DND-41 (cell line): ENCODE measurements at regions not wholly inside any gene's neighbourhood (a gene's known extent, or its start where the extent isn't known, plus 50 kb on each side); places are given as distances from the start of the nearest gene placed in this dataset.

Experiments used
- ATAC-seq: fragments of 200-7000 bp; cut with Tn5 transposase; 3 replicates; pipeline ENCODE4 v1.9.1; 2021; ENCODE audit warnings: low read depth; ENCODE audit not compliant: insufficient read depth
- DNase-seq: peaks from one replicate; pipeline ENCODE4 v3.0.0-alpha.2; 2020
- H2AFZ ChIP-seq: 2 replicates; pipeline ENCODE4 v1.6.0; 2012; ENCODE audit warnings: low read depth, low read length
- H3K27ac ChIP-seq: 2 replicates; pipeline ENCODE4 v1.5.1; 2012; ENCODE audit warnings: low read length, inconsistent platforms
- H3K27me3 ChIP-seq: fragments of 200-600 bp; sonication (generic); 2 replicates; pipeline ENCODE4 v1.6.0; 2012; ENCODE audit warnings: low read length, mild to moderate bottlenecking, inconsistent platforms; ENCODE audit not compliant: insufficient read depth, poor library complexity
- H3K36me3 ChIP-seq: 2 replicates; pipeline ENCODE4 v1.5.1; 2012; ENCODE audit warnings: low read length, inconsistent platforms; ENCODE audit not compliant: insufficient read depth
- H3K4me1 ChIP-seq: 2 replicates; pipeline ENCODE4 v1.5.1; 2012; ENCODE audit warnings: mild to moderate bottlenecking, low read length; ENCODE audit not compliant: insufficient read depth
- H3K4me2 ChIP-seq: 2 replicates; pipeline ENCODE4 v1.6.0; 2012; ENCODE audit warnings: mild to moderate bottlenecking, moderate library complexity, low read length, inconsistent platforms; ENCODE audit not compliant: insufficient read depth
- H3K4me3 ChIP-seq, 2 experiments: fragments of 200-600 bp in 1 of 2; shearing (Covaris generic) in 1 of 2; 2 replicates each; pipeline ENCODE4 v1.5.1; 2012 to 2016; ENCODE audit warnings: inconsistent platforms in 2 of 2, low read length in 2 of 2, mild to moderate bottlenecking in 2 of 2, low read depth in 1 of 2, moderate library complexity in 1 of 2
- H3K79me2 ChIP-seq: 2 replicates; pipeline ENCODE4 v1.6.0; 2012; ENCODE audit warnings: low read length, inconsistent platforms; ENCODE audit not compliant: insufficient read depth
- H3K9ac ChIP-seq: 2 replicates; pipeline ENCODE4 v1.6.0; 2012; ENCODE audit warnings: low read depth, mild to moderate bottlenecking, inconsistent platforms, low read length, moderate library complexity
- H3K9me3 ChIP-seq: 2 replicates; pipeline ENCODE4 v1.5.1; 2012; ENCODE audit warnings: low read length, moderate library complexity, mild to moderate bottlenecking, inconsistent platforms; ENCODE audit not compliant: insufficient read depth, severe bottlenecking
- H4K20me1 ChIP-seq: 2 replicates; pipeline ENCODE4 v1.6.0; 2012; ENCODE audit warnings: low read length; ENCODE audit not compliant: insufficient read depth
- EZH2 ChIP-seq: IDR thresholded peaks from 3 replicates; pipeline ENCODE4 v1.6.1; 2012; ENCODE audit warnings: borderline replicate concordance, low read depth, mild to moderate bottlenecking, moderate library complexity, low read length, inconsistent platforms; ENCODE audit not compliant: severe bottlenecking
- TF ChIP-seq, protein P1 (sequence below): IDR thresholded peaks from 2 replicates; pipeline ENCODE4 v1.5.1; 2012; ENCODE audit warnings: borderline replicate concordance, low read length, moderate library complexity, mild to moderate bottlenecking; ENCODE audit not compliant: poor library complexity, severe bottlenecking; ENCODE audit errors: extremely low read depth

DNA sequence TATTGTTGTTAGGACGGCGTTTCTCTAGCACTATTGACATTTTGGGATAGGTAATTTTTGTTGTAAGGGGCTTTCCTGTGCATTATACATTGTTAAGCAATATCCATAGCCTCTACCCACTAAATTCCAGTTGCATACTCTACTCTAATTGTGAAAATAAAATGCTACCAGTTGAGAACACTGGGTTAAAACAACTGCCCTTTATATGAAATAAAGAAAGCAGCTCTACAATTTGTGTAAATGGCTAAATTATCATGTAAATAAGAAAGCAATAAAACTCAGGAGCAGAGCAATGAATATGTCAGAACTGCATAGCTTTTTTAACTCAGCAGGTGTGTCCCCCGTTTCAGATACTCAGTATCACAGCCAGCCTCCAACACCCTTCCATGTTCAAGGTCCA, 812.7 kb upstream of the NRXN1 start:
- Histone ChIP-seq H3K9me3 (no peaks in the 10 kb centered on the region), H3K4me2 (no peak overlapping the region), H3K27ac (no peak overlapping the region), H4K20me1 (no peaks in the 10 kb centered on the region), H3K4me3 (no peak overlapping the region), H3K9ac (no peak overlapping the region), H3K79me2 (no peaks in the 10 kb centered on the region), H3K4me1 (no peaks in the 10 kb centered on the region), H3K36me3 (no peaks in the 10 kb centered on the region), H2AFZ (no peak overlapping the region), H3K27me3 (no peaks in the 10 kb centered on the region)
- no peak for DNase-seq
- TF ChIP-seq, protein P1, sequence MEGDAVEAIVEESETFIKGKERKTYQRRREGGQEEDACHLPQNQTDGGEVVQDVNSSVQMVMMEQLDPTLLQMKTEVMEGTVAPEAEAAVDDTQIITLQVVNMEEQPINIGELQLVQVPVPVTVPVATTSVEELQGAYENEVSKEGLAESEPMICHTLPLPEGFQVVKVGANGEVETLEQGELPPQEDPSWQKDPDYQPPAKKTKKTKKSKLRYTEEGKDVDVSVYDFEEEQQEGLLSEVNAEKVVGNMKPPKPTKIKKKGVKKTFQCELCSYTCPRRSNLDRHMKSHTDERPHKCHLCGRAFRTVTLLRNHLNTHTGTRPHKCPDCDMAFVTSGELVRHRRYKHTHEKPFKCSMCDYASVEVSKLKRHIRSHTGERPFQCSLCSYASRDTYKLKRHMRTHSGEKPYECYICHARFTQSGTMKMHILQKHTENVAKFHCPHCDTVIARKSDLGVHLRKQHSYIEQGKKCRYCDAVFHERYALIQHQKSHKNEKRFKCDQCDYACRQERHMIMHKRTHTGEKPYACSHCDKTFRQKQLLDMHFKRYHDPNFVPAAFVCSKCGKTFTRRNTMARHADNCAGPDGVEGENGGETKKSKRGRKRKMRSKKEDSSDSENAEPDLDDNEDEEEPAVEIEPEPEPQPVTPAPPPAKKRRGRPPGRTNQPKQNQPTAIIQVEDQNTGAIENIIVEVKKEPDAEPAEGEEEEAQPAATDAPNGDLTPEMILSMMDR, result no peak
- no peak for TF ChIP-seq EZH2
- no peak for ATAC-seq

DNA sequence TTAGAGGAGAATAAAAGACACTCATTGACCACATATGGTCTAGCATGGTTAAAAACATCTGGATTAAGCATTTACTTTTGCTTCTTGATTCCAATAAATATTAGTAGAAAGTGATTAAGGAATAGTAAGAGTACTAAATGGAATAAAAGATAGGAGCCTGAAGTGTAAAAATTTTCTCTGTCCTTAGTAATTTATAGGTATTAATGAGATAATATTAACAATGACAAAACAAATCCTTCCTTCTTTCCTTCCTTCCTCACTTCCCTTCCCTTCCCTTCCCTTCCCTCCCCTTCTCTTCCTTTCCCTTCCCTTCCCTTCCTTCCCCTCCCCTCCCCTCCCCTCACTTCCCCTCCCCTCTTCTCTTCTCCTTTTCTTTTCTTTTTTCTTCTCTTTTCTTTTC, 797.5 kb upstream of the NRXN1 start:
- H4K20me1 ChIP-seq, result no peaks in the 10 kb centered on the region
- no peaks in the 10 kb centered on the region for H3K27me3 ChIP-seq
- no peak overlapping the region for H3K9ac ChIP-seq
- H3K79me2 ChIP-seq, result no peaks in the 10 kb centered on the region
- no peak for DNase-seq
- H3K36me3 ChIP-seq, result no peaks in the 10 kb centered on the region
- H3K27ac ChIP-seq, result no peak overlapping the region
- no peak overlapping the region for H3K4me2 ChIP-seq
- H3K9me3 ChIP-seq, result no peaks in the 10 kb centered on the region
- no peaks in the 10 kb centered on the region for H3K4me1 ChIP-seq
- H3K4me3 ChIP-seq, result no peak overlapping the region
- no peak for TF ChIP-seq EZH2
- TF ChIP-seq, protein P1, result no peak
- no peak for ATAC-seq
- no peak overlapping the region for H2AFZ ChIP-seq

DNA sequence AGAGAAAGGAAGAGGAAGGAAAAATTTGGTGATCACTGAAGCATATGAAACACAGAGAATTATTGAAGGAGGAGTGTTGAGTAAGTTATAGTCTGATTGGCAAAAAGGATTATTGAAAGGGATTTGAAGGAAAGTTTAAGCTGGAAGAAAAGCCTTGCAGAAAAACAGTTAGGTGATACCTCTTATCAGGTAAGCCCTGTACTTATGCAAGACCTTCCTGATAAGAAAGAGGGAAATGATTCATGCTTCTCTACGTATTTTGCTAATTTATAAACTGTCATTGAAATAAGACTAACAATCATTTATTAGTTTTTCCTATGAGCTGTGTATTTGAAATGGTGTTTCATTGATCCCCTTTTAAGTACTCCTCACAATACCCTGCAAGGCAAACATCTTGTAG, 793.9 kb upstream of the NRXN1 start:
- DNase-seq (no peak), ATAC-seq (no peak)
- no peaks in the 10 kb centered on the region for H3K4me1 ChIP-seq
- no peaks in the 10 kb centered on the region for H4K20me1 ChIP-seq
- H2AFZ ChIP-seq, result no peak overlapping the region
- H3K27me3 ChIP-seq, result no peaks in the 10 kb centered on the region
- no peak overlapping the region for H3K27ac ChIP-seq
- TF ChIP-seq, protein P1, result no peak
- no peak for TF ChIP-seq EZH2
- H3K4me2 ChIP-seq, result no peak overlapping the region
- no peaks in the 10 kb centered on the region for H3K79me2 ChIP-seq
- no peaks in the 10 kb centered on the region for H3K9me3 ChIP-seq
- no peak overlapping the region for H3K9ac ChIP-seq
- H3K36me3 ChIP-seq, result no peaks in the 10 kb centered on the region
- no peak overlapping the region for H3K4me3 ChIP-seq

DNA sequence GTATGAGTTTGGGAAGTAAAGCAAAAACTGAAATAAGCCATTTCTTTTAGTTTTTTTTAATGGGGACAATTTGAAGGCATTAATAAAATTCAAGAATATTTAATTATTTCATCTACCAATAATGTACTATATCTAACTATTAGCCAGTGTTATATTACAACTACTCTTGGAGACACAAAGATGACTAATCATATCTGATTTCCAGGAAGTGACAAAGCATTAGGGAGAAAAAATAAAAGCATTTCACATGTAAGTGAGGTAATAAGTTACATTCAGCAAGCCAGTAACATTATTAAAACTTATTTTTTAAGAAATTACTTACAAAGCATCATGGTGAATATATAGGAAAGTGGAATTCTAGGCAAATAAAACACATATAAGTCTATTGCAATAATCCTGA, 781.3 kb upstream of the NRXN1 start:
- H3K79me2 ChIP-seq, result no peaks in the 10 kb centered on the region
- H4K20me1 ChIP-seq, result no peaks in the 10 kb centered on the region
- H3K4me3 ChIP-seq, result no peak overlapping the region
- H3K4me2 ChIP-seq, result no peak overlapping the region
- H3K4me1 ChIP-seq, result no peaks in the 10 kb centered on the region
- H2AFZ ChIP-seq, result no peak overlapping the region
- no peak for ATAC-seq
- no peak for TF ChIP-seq EZH2
- H3K9me3 ChIP-seq, result no peaks in the 10 kb centered on the region
- no peaks in the 10 kb centered on the region for H3K27me3 ChIP-seq
- H3K36me3 ChIP-seq, result no peaks in the 10 kb centered on the region
- no peak overlapping the region for H3K9ac ChIP-seq
- no peak overlapping the region for H3K27ac ChIP-seq
- no peak for DNase-seq
